ENCODE measurements at regions not wholly inside any gene's neighbourhood (a gene's known extent, or its start where the extent isn't known, plus 50 kb on each side); places are given as distances from the start of the nearest gene placed in this dataset.

- TF ChIP-seq CTCF (IDR thresholded peaks at IDR 0.05) (no peak), TAF1 (IDR thresholded peaks at IDR 0.05; ENCODE audit: borderline replicate concordance, low read depth, low read length) (no peak), REST (IDR thresholded peaks at IDR 0.05; ENCODE audit: low read depth, low read length) (no peak), MAX (IDR thresholded peaks at IDR 0.05; ENCODE audit: low read depth) (no peak), ZBTB33 (IDR thresholded peaks at IDR 0.05; ENCODE audit: borderline replicate concordance, low read depth) (no peak), PBX3 (IDR thresholded peaks at IDR 0.05) (no peak)
These were observed 60.7 kb upstream of the DHRSX start for GRCh38 chrX:2561456-2561855.
